OCI-LY7 (cell line): ENCODE measurements at regions not wholly inside any gene's neighbourhood (a gene's known extent, or its start where the extent isn't known, plus 50 kb on each side); places are given as distances from the start of the nearest gene placed in this dataset.
"Not testable (repeated sequence)": the region's sequence is repeated elsewhere in the genome, so short reads cannot be mapped to it uniquely, and the experiment has no call there.

Experiments
- BruUV-seq: library from RNA; stranded (reverse); fragments of 400-500 nt; replicated peaks from 2 replicates; lab custom pipeline; 2021; lab: Mats Ljungman, UMichigan
- CTCF ChIA-PET: fragments of 300-600 bp; sonication (Branson Sonifier 250); formaldehyde crosslinking; loops from one replicate; lab custom pipeline; 2022; ENCODE audit warnings: antibody characterized with exemption; ENCODE audit not compliant: unreplicated experiment; lab: Charles Lee
- POLR2A ChIA-PET: fragments of 300-600 bp; sonication (Branson Sonifier 250); formaldehyde crosslinking; loops from one replicate; lab custom pipeline; 2022; ENCODE audit warnings: antibody characterized with exemption; lab: Charles Lee
- DNase-seq: peaks from one replicate; pipeline ENCODE4 v3.0.0-alpha.2; 2015; ENCODE audit warnings: low spot score
- H2AFZ ChIP-seq: fragments of 200-600 bp; sonication (generic), shearing (Covaris generic); 2 replicates; pipeline ENCODE4 v1.6.1; 2014; ENCODE audit warnings: mild to moderate bottlenecking, antibody characterized with exemption, low read length, moderate library complexity
- H3K27ac ChIP-seq: fragments of 200-600 bp; sonication (generic); 2 replicates; pipeline ENCODE4 v1.5.1; 2014; ENCODE audit warnings: mixed run types, low read depth, mild to moderate bottlenecking, moderate library complexity, low read length, inconsistent platforms; ENCODE audit not compliant: poor library complexity, severe bottlenecking
- H3K36me3 ChIP-seq: fragments of 200-600 bp; sonication (generic); 2 replicates; pipeline ENCODE4 v1.6.1; 2014; ENCODE audit warnings: mild to moderate bottlenecking, antibody characterized with exemption, low read length, moderate library complexity, mixed read lengths; ENCODE audit not compliant: insufficient read depth
- H3K4me1 ChIP-seq: fragments of 200-600 bp; sonication (generic); 2 replicates; pipeline ENCODE4 v1.5.1; 2014; ENCODE audit warnings: mild to moderate bottlenecking, low read length; ENCODE audit not compliant: insufficient read depth, poor library complexity, severe bottlenecking
- H3K4me2 ChIP-seq: fragments of 200-600 bp; sonication (generic); 2 replicates; pipeline ENCODE4 v1.6.1; 2014; ENCODE audit warnings: mild to moderate bottlenecking, low read length
- H3K4me3 ChIP-seq: fragments of 200-600 bp; sonication (generic); 2 replicates; pipeline ENCODE4 v1.5.1; 2014; ENCODE audit warnings: mild to moderate bottlenecking, low read depth, low read length; ENCODE audit not compliant: poor library complexity, severe bottlenecking
- H3K79me2 ChIP-seq: fragments of 200-600 bp; sonication (generic); 2 replicates; pipeline ENCODE4 v1.6.1; 2016; ENCODE audit warnings: low read depth, mild to moderate bottlenecking, low read length, moderate library complexity, mixed read lengths; ENCODE audit not compliant: insufficient read depth
- H3K9me2 ChIP-seq: fragments of 200-600 bp; sonication (generic); 2 replicates; pipeline ENCODE4 v1.6.1; 2016; ENCODE audit warnings: mild to moderate bottlenecking, low read length, mixed read lengths; ENCODE audit not compliant: insufficient read depth
- H3K9me3 ChIP-seq: fragments of 200-600 bp; sonication (generic); 2 replicates; pipeline ENCODE4 v1.6.1; 2014; ENCODE audit warnings: mild to moderate bottlenecking, mixed run types, low read length, mixed read lengths
- H4K20me1 ChIP-seq: fragments of 200-600 bp; sonication (generic); 2 replicates; pipeline ENCODE4 v1.6.1; 2014; ENCODE audit warnings: mild to moderate bottlenecking, antibody characterized with exemption, low read length, moderate library complexity, mixed read lengths; ENCODE audit not compliant: insufficient read depth
- EZH2phosphoT487 ChIP-seq: fragments of 200-600 bp; sonication (generic); IDR thresholded peaks from 2 replicates; pipeline ENCODE4 v1.6.1; 2018; ENCODE audit warnings: low read depth, borderline replicate concordance, mild to moderate bottlenecking, mixed run types, antibody characterized with exemption, low read length, moderate library complexity, mixed read lengths
- intact Hi-C: fragments of 100-400 bp; cut with micrococcal nuclease; formaldehyde crosslinking; loops from one replicate; pipeline ENCODE4 v1.10.0; 2022; ENCODE audit not compliant: unreplicated experiment
- TF ChIP-seq, protein P1 (sequence below): fragments of 200-600 bp; sonication (generic); conservative IDR thresholded peaks from 2 replicates; pipeline ENCODE4 v1.5.1; 2014; ENCODE audit warnings: mild to moderate bottlenecking, antibody characterized with exemption, low read length, moderate library complexity, mixed read lengths

DNA sequence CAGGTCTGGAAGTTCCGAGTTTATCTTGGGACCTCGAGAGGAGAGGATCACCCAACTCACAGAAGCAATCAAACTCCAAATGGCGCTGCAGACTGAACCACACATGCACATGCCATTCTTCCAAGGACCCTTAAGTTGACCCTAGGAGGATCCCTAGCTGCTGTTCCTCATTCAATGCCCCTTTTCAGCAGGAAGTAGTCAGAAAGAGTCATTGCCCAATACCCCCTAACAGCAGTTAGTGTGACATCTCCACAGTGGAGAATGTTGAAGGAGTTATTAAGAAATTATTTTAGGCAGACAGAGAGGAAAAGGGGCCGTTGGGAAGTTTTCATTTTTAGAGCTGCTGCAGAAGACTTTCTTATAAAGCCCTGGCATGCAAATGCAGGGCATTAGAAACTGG, 229.9 kb upstream of the DAB2 start:
- Histone ChIP-seq H3K4me1 (no peaks in the 10 kb centered on the region), H3K4me2 (no peak overlapping the region), H3K27ac (no peak overlapping the region), H4K20me1 (no peaks in the 10 kb centered on the region), H3K4me3 (no peak overlapping the region), H3K9me3 (no peaks in the 10 kb centered on the region), H2AFZ (no peak overlapping the region), H3K79me2 (no peaks in the 10 kb centered on the region), H3K9me2 (0 out of 2 replicates have a peak, but pooled peaks cover 3% of the 10 kb centered on the region), H3K36me3 (no peaks in the 10 kb centered on the region)
- DNase-seq, result no peak
- intact Hi-C loops, result no loop called here
- ChIA-PET POLR2A (interaction anchor here (0.6 to 1.2 kb wide), 3 partner anchors 35 to 90 kb away, joined by 3 to 5 read pairs (median 4); no protein-coding TSS in a partner anchor), CTCF (no interaction called here)
- BruUV-seq, result no TSS peak
- TF ChIP-seq, protein P1, sequence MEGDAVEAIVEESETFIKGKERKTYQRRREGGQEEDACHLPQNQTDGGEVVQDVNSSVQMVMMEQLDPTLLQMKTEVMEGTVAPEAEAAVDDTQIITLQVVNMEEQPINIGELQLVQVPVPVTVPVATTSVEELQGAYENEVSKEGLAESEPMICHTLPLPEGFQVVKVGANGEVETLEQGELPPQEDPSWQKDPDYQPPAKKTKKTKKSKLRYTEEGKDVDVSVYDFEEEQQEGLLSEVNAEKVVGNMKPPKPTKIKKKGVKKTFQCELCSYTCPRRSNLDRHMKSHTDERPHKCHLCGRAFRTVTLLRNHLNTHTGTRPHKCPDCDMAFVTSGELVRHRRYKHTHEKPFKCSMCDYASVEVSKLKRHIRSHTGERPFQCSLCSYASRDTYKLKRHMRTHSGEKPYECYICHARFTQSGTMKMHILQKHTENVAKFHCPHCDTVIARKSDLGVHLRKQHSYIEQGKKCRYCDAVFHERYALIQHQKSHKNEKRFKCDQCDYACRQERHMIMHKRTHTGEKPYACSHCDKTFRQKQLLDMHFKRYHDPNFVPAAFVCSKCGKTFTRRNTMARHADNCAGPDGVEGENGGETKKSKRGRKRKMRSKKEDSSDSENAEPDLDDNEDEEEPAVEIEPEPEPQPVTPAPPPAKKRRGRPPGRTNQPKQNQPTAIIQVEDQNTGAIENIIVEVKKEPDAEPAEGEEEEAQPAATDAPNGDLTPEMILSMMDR, result no peak
- no peak for TF ChIP-seq EZH2phosphoT487

DNA sequence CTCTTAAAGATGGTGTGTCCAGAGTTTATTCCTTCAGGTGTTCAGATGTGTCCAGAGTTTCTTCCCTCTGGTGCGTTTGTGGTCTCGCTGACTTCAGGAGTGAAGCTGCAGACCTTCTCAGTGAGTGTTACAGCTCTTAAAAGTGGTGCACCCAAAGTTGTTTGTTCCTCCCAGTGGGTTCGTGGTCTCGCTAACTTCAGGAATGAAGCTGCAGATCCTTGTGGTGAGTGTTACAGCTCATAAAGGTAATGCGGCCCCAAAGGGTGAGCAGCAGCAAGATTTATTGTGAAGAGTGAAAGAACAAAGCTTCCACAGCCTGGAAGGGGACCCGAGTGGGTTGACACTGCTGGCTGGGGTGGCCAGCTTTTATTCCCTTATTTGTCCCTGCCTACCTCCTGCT, 227.7 kb upstream of the DAB2 start:
- H2AFZ ChIP-seq, CTCF ChIA-PET, BruUV-seq: not testable (repeated sequence)

GRCh38 chr5:39652036-39652435, 227.3 kb upstream of the DAB2 start:
- Histone ChIP-seq H3K36me3 (no peaks in the 10 kb centered on the region), H3K4me3 (no peak overlapping the region), H3K9me2 (0 out of 2 replicates have a peak, but pooled peaks cover 3% of the 10 kb centered on the region), H3K27ac (no peak overlapping the region), H3K4me1 (no peaks in the 10 kb centered on the region), H4K20me1 (no peaks in the 10 kb centered on the region), H3K9me3 (no peaks in the 10 kb centered on the region), H3K79me2 (no peaks in the 10 kb centered on the region), H2AFZ (no peak overlapping the region), H3K4me2 (no peak overlapping the region)
- TF ChIP-seq, protein P1, result no peak
- no peak for TF ChIP-seq EZH2phosphoT487
- intact Hi-C loops, result no loop called here
- POLR2A ChIA-PET, result interaction anchor here (0.7 kb wide), 2 partner anchors 10 to 13 kb away, joined by 3 read pairs; no protein-coding TSS in a partner anchor
- CTCF ChIA-PET, result no interaction called here
- DNase-seq, result no peak
- no TSS peak for BruUV-seq

More for the DNA sequence above, 227.7 kb upstream of the DAB2 start:
- H3K9me3 ChIP-seq, intact Hi-C loops, H3K79me2 ChIP-seq, H3K27ac ChIP-seq, DNase-seq, H3K4me3 ChIP-seq, H3K4me2 ChIP-seq, H3K36me3 ChIP-seq, H3K9me2 ChIP-seq, H3K4me1 ChIP-seq, H4K20me1 ChIP-seq: not testable (repeated sequence)
- POLR2A ChIA-PET, result interaction anchor here (0.7 kb wide), 1 partner anchor 13 kb away, joined by 3 read pairs; no protein-coding TSS in a partner anchor
